Right lobe of liver (tissue), 6 donors: ENCODE measurements at regions not wholly inside any gene's neighbourhood (a gene's known extent, or its start where the extent isn't known, plus 50 kb on each side); places are given as distances from the start of the nearest gene placed in this dataset.

Source experiments
- ATAC-seq, 4 donors: fragments of 200-7000 bp; cut with Tn5 transposase; one replicate each; pipeline ENCODE4 v1.9.1; 2020; ENCODE audit warnings: mild to moderate bottlenecking in 4 of 4, moderate library complexity in 4 of 4
- DNase-seq, 3 donors: peaks; one replicate each; pipeline ENCODE4 v3.0.0-alpha.2; 2020
- H3K27ac ChIP-seq, 3 donors: fragments of 200-600 bp; one replicate each; pipeline ENCODE4 v1.8.0; 2022
- H3K27me3 ChIP-seq, 2 donors: fragments of 200-600 bp; one replicate each; pipeline ENCODE4 v1.8.0; 2022
- H3K36me3 ChIP-seq, 4 donors: fragments of 200-600 bp; sonication (generic) in 1 of 4; one replicate each; pipeline versions ENCODE4 v1.5.1 to v1.8.0; 2017 to 2022; ENCODE audit warnings: control low read depth in 1 of 4
- H3K4me1 ChIP-seq, 4 donors: fragments of 200-600 bp; sonication (generic) in 1 of 4; one replicate each; pipeline versions ENCODE4 v1.5.1 to v1.8.0; 2017 to 2022; ENCODE audit warnings: control low read depth in 1 of 4
- H3K4me3 ChIP-seq, 3 donors: fragments of 200-600 bp; one replicate each; pipeline ENCODE4 v1.8.0; 2022
- H3K9me3 ChIP-seq, 4 donors: fragments of 200-600 bp; sonication (generic) in 1 of 4; one replicate each; pipeline versions ENCODE4 v1.5.1 to v1.8.0; 2017 to 2022; ENCODE audit warnings: control low read depth in 1 of 4
- POLR2A ChIP-seq: fragments of 450-650 bp; IDR thresholded peaks from one replicate; pipeline ENCODE4 v1.6.1; 2017; ENCODE audit warnings: antibody characterized with exemption, mild to moderate bottlenecking
- WGBS: methylation state at CpG from one replicate; pipeline ENCODE4 v1.1.6; 2018; ENCODE audit warnings: low coverage, low lambda C conversion rate; ENCODE audit not compliant: insufficient coverage; ENCODE audit errors: missing lambda C conversion rate; 5-methylcytosine and 5-hydroxymethylcytosine counted together
- intact Hi-C, 2 donors: fragments of 100-400 bp; cut with DNase I; formaldehyde crosslinking; loops; one replicate each; pipeline versions ENCODE4 v1.11.2 to v1.14.1; 2022
- TF ChIP-seq, protein P1 (sequence below), 4 donors: fragments of 200-600 bp in 3 of 4; fragments of 450-650 bp in 1 of 4; IDR thresholded peaks; one replicate each; pipeline versions ENCODE4 v1.5.1 to v1.8.0; 2016 to 2022; ENCODE audit warnings: antibody characterized with exemption in 4 of 4, mild to moderate bottlenecking in 2 of 4
- donor health status: DM: no; HTN: yes; CAD: no.
- donor health status: DM: no; HTN: no; CAD: no.
- donor health status: DM: no; HTN: no; CAD: no.
- donor health status: DM: no; HTN: yes; CAD: no.
- donor health status: DM: no; HTN: yes; CAD: no.

DNA sequence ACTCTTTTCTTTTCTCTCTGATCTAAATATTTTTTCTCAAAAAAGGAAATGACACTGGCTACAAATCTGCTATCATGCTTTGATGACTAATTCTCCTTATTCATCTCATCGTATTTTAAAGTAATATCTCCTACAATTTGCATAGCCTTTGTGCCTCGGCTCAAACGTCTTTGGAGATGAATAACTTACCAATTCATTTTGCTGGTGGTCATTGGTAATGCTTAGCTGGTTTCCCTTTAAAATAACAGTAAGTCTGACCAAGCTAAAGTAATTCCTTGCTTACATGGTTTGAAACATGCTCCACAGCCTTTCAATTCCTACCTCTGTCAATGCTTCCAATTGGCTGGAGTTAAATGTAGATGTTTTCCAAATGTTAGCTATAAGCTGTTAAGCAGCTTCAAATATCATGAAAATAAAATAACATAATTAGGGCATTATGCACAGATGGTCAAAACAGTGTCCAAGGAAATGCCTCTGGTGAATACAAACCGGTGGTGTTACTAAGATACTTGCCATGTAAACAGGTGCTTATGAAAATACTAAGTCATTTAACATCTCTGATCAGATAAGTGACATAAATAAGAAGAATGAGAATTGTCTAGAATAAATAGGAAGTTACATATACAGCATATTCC lies 435.0 kb downstream of the POM121L12 start:
- intact Hi-C loops: no loop called here
- H3K27me3 ChIP-seq: no peaks in the 10 kb centered on the region
- no peaks in the 10 kb centered on the region for H3K4me1 ChIP-seq
- no peak overlapping the region for H3K27ac ChIP-seq
- TF ChIP-seq, protein P1, sequence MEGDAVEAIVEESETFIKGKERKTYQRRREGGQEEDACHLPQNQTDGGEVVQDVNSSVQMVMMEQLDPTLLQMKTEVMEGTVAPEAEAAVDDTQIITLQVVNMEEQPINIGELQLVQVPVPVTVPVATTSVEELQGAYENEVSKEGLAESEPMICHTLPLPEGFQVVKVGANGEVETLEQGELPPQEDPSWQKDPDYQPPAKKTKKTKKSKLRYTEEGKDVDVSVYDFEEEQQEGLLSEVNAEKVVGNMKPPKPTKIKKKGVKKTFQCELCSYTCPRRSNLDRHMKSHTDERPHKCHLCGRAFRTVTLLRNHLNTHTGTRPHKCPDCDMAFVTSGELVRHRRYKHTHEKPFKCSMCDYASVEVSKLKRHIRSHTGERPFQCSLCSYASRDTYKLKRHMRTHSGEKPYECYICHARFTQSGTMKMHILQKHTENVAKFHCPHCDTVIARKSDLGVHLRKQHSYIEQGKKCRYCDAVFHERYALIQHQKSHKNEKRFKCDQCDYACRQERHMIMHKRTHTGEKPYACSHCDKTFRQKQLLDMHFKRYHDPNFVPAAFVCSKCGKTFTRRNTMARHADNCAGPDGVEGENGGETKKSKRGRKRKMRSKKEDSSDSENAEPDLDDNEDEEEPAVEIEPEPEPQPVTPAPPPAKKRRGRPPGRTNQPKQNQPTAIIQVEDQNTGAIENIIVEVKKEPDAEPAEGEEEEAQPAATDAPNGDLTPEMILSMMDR (IDR thresholded peaks at IDR 0.05): no peak
- TF ChIP-seq POLR2A: no peak
- H3K9me3 ChIP-seq: no peaks in the 10 kb centered on the region
- no peak for DNase-seq
- ATAC-seq: no peak
- H3K4me3 ChIP-seq: no peak overlapping the region
- 50% methylated on average over 4 of the region's 4 CpGs for WGBS
- H3K36me3 ChIP-seq: no peaks in the 10 kb centered on the region

DNA sequence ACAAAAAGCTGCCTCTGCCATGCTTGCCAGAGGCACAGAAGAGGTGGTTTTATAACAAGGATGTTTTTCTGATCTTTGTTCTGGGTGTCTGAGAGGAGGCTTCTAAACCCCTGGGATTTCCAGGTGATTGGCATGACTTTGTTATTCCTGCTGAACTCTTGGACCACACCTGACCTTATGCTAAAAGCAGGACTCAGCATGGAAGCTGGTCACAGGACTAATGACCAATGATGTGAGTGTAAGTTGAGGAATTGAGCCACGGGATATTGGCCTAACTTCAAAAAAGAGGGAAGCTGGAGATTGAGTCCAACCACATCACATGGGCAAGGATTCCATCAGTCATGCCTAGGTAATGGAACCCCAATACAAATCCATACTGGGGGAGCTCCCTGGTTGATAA lies 437.9 kb downstream of the POM121L12 start:
- DNase-seq: no peak
- TF ChIP-seq, protein P1 (IDR thresholded peaks at IDR 0.05): no peak
- ATAC-seq: no peak
- 0% methylated on average over 1 of the region's 1 CpG for WGBS
- Histone ChIP-seq H3K36me3 (no peaks in the 10 kb centered on the region), H3K27ac (no peak overlapping the region), H3K27me3 (no peaks in the 10 kb centered on the region), H3K4me3 (no peak overlapping the region), H3K9me3 (no peaks in the 10 kb centered on the region), H3K4me1 (no peaks in the 10 kb centered on the region)
- intact Hi-C loops: no loop called here

DNA sequence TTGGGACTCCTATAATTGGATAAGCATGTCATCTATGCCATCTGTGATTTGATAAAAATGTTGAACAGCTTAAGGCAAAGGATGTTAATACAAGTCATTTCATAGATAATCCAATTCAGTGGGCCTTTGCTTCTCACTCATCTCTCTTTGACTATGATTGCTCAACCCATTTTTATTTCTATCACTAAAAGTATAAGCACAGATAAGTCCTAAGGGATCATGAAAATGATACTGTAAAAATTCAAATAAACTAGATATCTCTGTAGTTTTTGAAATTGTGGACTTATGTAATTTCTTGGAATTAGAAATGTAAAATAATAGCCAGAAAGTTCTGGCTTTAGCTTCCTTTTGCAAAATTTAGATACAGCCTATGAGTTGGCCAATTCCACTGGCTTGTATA lies 440.3 kb downstream of the POM121L12 start:
- no peaks in the 10 kb centered on the region for H3K4me1 ChIP-seq
- TF ChIP-seq, protein P1 (IDR thresholded peaks at IDR 0.05): no peak
- no peak for TF ChIP-seq POLR2A
- no peak overlapping the region for H3K4me3 ChIP-seq
- H3K27ac ChIP-seq: no peak overlapping the region
- intact Hi-C loops: no loop called here
- ATAC-seq (no peak), DNase-seq (no peak)
- H3K27me3 ChIP-seq: no peaks in the 10 kb centered on the region
- H3K36me3 ChIP-seq: no peaks in the 10 kb centered on the region
- no peaks in the 10 kb centered on the region for H3K9me3 ChIP-seq

DNA sequence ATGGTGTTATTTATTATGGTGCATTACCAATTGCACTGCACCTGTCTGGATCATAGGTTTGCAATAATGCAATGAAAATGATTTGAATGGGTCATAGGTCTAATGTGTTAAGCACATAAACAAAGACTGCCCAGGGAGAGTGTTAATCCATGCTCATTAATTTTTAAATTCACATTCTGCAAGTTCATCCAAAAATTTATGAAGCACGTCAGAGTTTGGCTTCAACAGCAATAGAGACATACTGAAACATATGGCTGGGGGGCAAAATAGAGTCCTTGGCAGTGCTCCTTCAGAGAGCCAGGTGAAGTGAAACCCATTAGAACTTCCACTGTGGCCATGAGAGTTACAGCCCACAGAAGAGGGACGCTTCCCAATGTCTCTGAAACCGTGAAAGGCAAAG lies 441.1 kb downstream of the POM121L12 start:
- DNase-seq (no peak), ATAC-seq (no peak)
- 59% methylated on average over 2 of the region's 3 CpGs for WGBS
- Histone ChIP-seq H3K27me3 (no peaks in the 10 kb centered on the region), H3K4me3 (no peak overlapping the region), H3K4me1 (no peaks in the 10 kb centered on the region), H3K9me3 (no peaks in the 10 kb centered on the region), H3K27ac (no peak overlapping the region), H3K36me3 (no peaks in the 10 kb centered on the region)
- TF ChIP-seq, protein P1 (IDR thresholded peaks at IDR 0.05): no peak
- no peak for TF ChIP-seq POLR2A
- intact Hi-C loops: no loop called here

DNA sequence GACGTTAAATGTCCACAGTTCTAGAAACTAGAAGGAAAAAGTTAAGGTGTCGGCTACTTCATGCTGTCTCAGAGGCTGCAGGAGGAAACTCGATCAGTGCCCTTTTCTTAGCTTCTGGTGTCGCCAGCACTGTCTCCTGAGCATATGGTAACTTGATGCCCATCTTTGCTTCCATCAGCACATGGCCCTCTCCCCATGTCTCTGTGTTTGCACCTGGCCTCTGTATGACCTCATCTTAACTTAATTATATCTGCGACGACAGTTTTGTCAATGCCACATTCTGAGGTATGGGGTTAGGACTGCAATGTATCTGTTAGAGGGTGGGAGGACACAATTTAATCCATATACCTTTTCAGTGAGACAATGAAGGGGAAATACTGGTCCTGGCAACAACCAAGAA lies 449.9 kb downstream of the POM121L12 start:
- no peak for TF ChIP-seq POLR2A
- TF ChIP-seq, protein P1 (IDR thresholded peaks at IDR 0.05): no peak
- Histone ChIP-seq H3K9me3 (no peaks in the 10 kb centered on the region), H3K27me3 (no peaks in the 10 kb centered on the region), H3K4me1 (no peaks in the 10 kb centered on the region), H3K36me3 (no peaks in the 10 kb centered on the region), H3K27ac (no peak overlapping the region), H3K4me3 (no peak overlapping the region)
- DNase-seq (no peak), ATAC-seq (no peak)
- intact Hi-C loops: no loop called here
- WGBS: 51% methylated on average over 6 of the region's 6 CpGs
